Ovary (tissue), 3 donors: ENCODE measurements at regions not wholly inside any gene's neighbourhood (a gene's known extent, or its start where the extent isn't known, plus 50 kb on each side); places are given as distances from the start of the nearest gene placed in this dataset.

ENCODE experiments used
- POLR2A ChIP-seq: fragments of 450-650 bp; IDR thresholded peaks from one replicate; pipeline ENCODE4 v1.6.1; 2017; ENCODE audit warnings: antibody characterized with exemption, mild to moderate bottlenecking, moderate library complexity
- TF ChIP-seq, protein P1 (sequence below), 3 donors: fragments of 450-650 bp in 2 of 3; fragments of 200-600 bp in 1 of 3; IDR thresholded peaks; one replicate each; pipeline versions ENCODE4 v1.5.1 to v1.8.0; 2016 to 2022; ENCODE audit warnings: antibody characterized with exemption in 3 of 3, mild to moderate bottlenecking in 1 of 3
- donor health status: DM: no; HTN: no; CAD: no.

DNA sequence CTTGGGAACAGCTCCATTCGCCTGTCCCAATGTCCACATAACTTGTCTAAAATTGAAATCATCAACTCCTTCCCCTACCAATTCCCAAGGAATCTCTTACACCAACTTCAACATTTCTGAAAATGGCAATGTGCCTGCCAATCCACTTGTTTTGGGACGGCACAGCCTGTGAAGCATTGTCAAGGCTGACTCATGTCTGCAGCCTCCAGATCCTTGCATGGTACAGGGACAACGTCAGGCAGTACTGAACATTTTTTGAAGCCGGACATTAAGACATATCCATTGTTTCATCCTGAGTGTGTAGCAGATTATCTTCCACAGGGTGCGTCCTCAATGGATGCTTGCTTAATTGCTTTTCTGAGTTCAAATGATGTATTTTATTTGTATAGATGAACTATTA is 794.1 kb downstream of the BCL11B start:
- TF ChIP-seq, protein P1, sequence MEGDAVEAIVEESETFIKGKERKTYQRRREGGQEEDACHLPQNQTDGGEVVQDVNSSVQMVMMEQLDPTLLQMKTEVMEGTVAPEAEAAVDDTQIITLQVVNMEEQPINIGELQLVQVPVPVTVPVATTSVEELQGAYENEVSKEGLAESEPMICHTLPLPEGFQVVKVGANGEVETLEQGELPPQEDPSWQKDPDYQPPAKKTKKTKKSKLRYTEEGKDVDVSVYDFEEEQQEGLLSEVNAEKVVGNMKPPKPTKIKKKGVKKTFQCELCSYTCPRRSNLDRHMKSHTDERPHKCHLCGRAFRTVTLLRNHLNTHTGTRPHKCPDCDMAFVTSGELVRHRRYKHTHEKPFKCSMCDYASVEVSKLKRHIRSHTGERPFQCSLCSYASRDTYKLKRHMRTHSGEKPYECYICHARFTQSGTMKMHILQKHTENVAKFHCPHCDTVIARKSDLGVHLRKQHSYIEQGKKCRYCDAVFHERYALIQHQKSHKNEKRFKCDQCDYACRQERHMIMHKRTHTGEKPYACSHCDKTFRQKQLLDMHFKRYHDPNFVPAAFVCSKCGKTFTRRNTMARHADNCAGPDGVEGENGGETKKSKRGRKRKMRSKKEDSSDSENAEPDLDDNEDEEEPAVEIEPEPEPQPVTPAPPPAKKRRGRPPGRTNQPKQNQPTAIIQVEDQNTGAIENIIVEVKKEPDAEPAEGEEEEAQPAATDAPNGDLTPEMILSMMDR (IDR thresholded peaks at IDR 0.05), result no peak
- TF ChIP-seq POLR2A, result no peak
